Astrocyte (in vitro differentiated cells and primary cell): ENCODE measurements at regions not wholly inside any gene's neighbourhood (a gene's known extent, or its start where the extent isn't known, plus 50 kb on each side); places are given as distances from the start of the nearest gene placed in this dataset.

Source experiments
- CTCF ChIP-seq: IDR thresholded peaks from 2 replicates; pipeline ENCODE4 v1.5.1; 2011; ENCODE audit warnings: low read depth, mild to moderate bottlenecking, inconsistent platforms, low read length, moderate library complexity; ENCODE audit not compliant: insufficient read depth
- EZH2 ChIP-seq: IDR thresholded peaks from 2 replicates; pipeline ENCODE4 v1.6.1; 2012; ENCODE audit warnings: mild to moderate bottlenecking, low read length, inconsistent platforms; ENCODE audit not compliant: insufficient read depth

- TF ChIP-seq CTCF (no peak), EZH2 (no peak)
Measured at GRCh38 chr15:95922431-95922830, 408.1 kb upstream of the NR2F2 start.
